Stimulated activated naive CD8-positive, alpha-beta T cell treated with anti-CD3 and anti-CD28 coated beads, Interleukin-15, Interleukin-2, amounts not matched to agents 100 ng/mL and 50 ng/mL, for 24 hours (primary cell): ENCODE measurements at regions not wholly inside any gene's neighbourhood (a gene's known extent, or its start where the extent isn't known, plus 50 kb on each side); places are given as distances from the start of the nearest gene placed in this dataset.
"Not testable (repeated sequence)": the region's sequence is repeated elsewhere in the genome, so short reads cannot be mapped to it uniquely, and the experiment has no call there.

ENCODE experiments used
- H3K27ac Mint-ChIP-seq: one replicate; pipeline ENCODE4 v1.8.0; 2021; ENCODE audit warnings: mild to moderate bottlenecking, mixed read lengths
- H3K27me3 Mint-ChIP-seq: one replicate; pipeline ENCODE4 v1.8.0; 2021; ENCODE audit warnings: mixed read lengths
- H3K36me3 Mint-ChIP-seq: one replicate; pipeline ENCODE4 v1.8.0; 2021; ENCODE audit warnings: low read depth, mixed read lengths
- H3K4me1 Mint-ChIP-seq: one replicate; pipeline ENCODE4 v1.8.0; 2021; ENCODE audit warnings: low read depth, mixed read lengths
- H3K4me3 Mint-ChIP-seq: one replicate; pipeline ENCODE4 v1.8.0; 2021; ENCODE audit warnings: mild to moderate bottlenecking, mixed read lengths
- H3K9me3 Mint-ChIP-seq: one replicate; pipeline ENCODE4 v1.8.0; 2021; ENCODE audit warnings: mixed read lengths

GRCh38 chr17:5883775-5884665, 186.2 kb upstream of the WSCD1 start:
- H3K4me3 Mint-ChIP-seq, result no peak overlapping the region
- no peak overlapping the region for H3K27ac Mint-ChIP-seq
- no peaks in the 10 kb centered on the region for H3K9me3 Mint-ChIP-seq
- H3K27me3 Mint-ChIP-seq, result peaks cover 21% of the 10 kb centered on the region
- no peaks in the 10 kb centered on the region for H3K36me3 Mint-ChIP-seq
- no peaks in the 10 kb centered on the region for H3K4me1 Mint-ChIP-seq

- no peaks in the 10 kb centered on the region for H3K36me3 Mint-ChIP-seq
- no peaks in the 10 kb centered on the region for H3K4me1 Mint-ChIP-seq
- no peak overlapping the region for H3K4me3 Mint-ChIP-seq
- H3K9me3 Mint-ChIP-seq, result peaks cover 6% of the 10 kb centered on the region
- peaks cover 26% of the 10 kb centered on the region for H3K27me3 Mint-ChIP-seq
- no peak overlapping the region for H3K27ac Mint-ChIP-seq
Observed at GRCh38 chr17:5885336-5885735, 184.8 kb upstream of the WSCD1 start.

GRCh38 chr17:5888811-5889210, 181.4 kb upstream of the WSCD1 start:
- peaks cover 6% of the 10 kb centered on the region for H3K9me3 Mint-ChIP-seq
- peaks cover 31% of the 10 kb centered on the region for H3K27me3 Mint-ChIP-seq
- no peak overlapping the region for H3K4me3 Mint-ChIP-seq
- no peaks in the 10 kb centered on the region for H3K36me3 Mint-ChIP-seq
- H3K27ac Mint-ChIP-seq, result no peak overlapping the region
- H3K4me1 Mint-ChIP-seq, result no peaks in the 10 kb centered on the region

- no peak overlapping the region for H3K4me3 Mint-ChIP-seq
- H3K4me1 Mint-ChIP-seq, result no peaks in the 10 kb centered on the region
- H3K36me3 Mint-ChIP-seq, result no peaks in the 10 kb centered on the region
- peaks cover 6% of the 10 kb centered on the region for H3K9me3 Mint-ChIP-seq
- no peak overlapping the region for H3K27ac Mint-ChIP-seq
- peaks cover 45% of the 10 kb centered on the region for H3K27me3 Mint-ChIP-seq
Observed at GRCh38 chr17:5892921-5893675, 177.1 kb upstream of the WSCD1 start.

- H3K9me3 Mint-ChIP-seq, result peaks cover 6% of the 10 kb centered on the region
- H3K36me3 Mint-ChIP-seq, result no peaks in the 10 kb centered on the region
- H3K4me1 Mint-ChIP-seq, result no peaks in the 10 kb centered on the region
- no peak overlapping the region for H3K4me3 Mint-ChIP-seq
- H3K27me3 Mint-ChIP-seq, result peaks cover 44% of the 10 kb centered on the region
- H3K27ac Mint-ChIP-seq, result no peak overlapping the region
Observed at GRCh38 chr17:5893741-5894140, 176.4 kb upstream of the WSCD1 start.

GRCh38 chr17:5895276-5895675, 174.9 kb upstream of the WSCD1 start:
- Mint-ChIP-seq H3K4me1 (no peaks in the 10 kb centered on the region), H3K9me3 (peaks cover under 1% of the 10 kb centered on the region), H3K27ac (no peak overlapping the region), H3K27me3 (peaks cover 33% of the 10 kb centered on the region), H3K36me3 (no peaks in the 10 kb centered on the region), H3K4me3 (no peak overlapping the region)

- Mint-ChIP-seq H3K27ac (no peak overlapping the region), H3K9me3 (no peaks in the 10 kb centered on the region), H3K27me3 (peaks cover 31% of the 10 kb centered on the region), H3K4me1 (no peaks in the 10 kb centered on the region), H3K36me3 (no peaks in the 10 kb centered on the region), H3K4me3 (no peak overlapping the region)
Observed at GRCh38 chr17:5896215-5896614, 174.0 kb upstream of the WSCD1 start.

GRCh38 chr17:5897275-5897911, 172.8 kb upstream of the WSCD1 start:
- Mint-ChIP-seq H3K9me3 (no peaks in the 10 kb centered on the region), H3K36me3 (no peaks in the 10 kb centered on the region), H3K27ac (no peak overlapping the region), H3K4me1 (no peaks in the 10 kb centered on the region), H3K27me3 (peaks cover 34% of the 10 kb centered on the region), H3K4me3 (no peak overlapping the region)

- H3K4me3 Mint-ChIP-seq, H3K36me3 Mint-ChIP-seq, H3K4me1 Mint-ChIP-seq, H3K27ac Mint-ChIP-seq, H3K9me3 Mint-ChIP-seq: not testable (repeated sequence)
- H3K27me3 Mint-ChIP-seq, result peaks cover 34% of the 10 kb centered on the region
Observed at GRCh38 chr17:5897981-5898380, 172.2 kb upstream of the WSCD1 start.

GRCh38 chr17:5898406-5898805, 171.8 kb upstream of the WSCD1 start:
- H3K36me3 Mint-ChIP-seq, result no peaks in the 10 kb centered on the region
- no peak overlapping the region for H3K27ac Mint-ChIP-seq
- H3K4me3 Mint-ChIP-seq, result no peak overlapping the region
- peaks cover 30% of the 10 kb centered on the region for H3K27me3 Mint-ChIP-seq
- H3K4me1 Mint-ChIP-seq, result no peaks in the 10 kb centered on the region
- H3K9me3 Mint-ChIP-seq, result no peaks in the 10 kb centered on the region

GRCh38 chr17:5899496-5900195, 170.5 kb upstream of the WSCD1 start:
- peaks cover 21% of the 10 kb centered on the region for H3K27me3 Mint-ChIP-seq
- no peaks in the 10 kb centered on the region for H3K36me3 Mint-ChIP-seq
- no peak overlapping the region for H3K27ac Mint-ChIP-seq
- H3K4me3 Mint-ChIP-seq, result no peak overlapping the region
- H3K4me1 Mint-ChIP-seq, result no peaks in the 10 kb centered on the region
- H3K9me3 Mint-ChIP-seq, result no peaks in the 10 kb centered on the region

GRCh38 chr17:5901731-5902130, 168.4 kb upstream of the WSCD1 start:
- Mint-ChIP-seq H3K36me3 (no peaks in the 10 kb centered on the region), H3K27ac (no peak overlapping the region), H3K4me1 (no peaks in the 10 kb centered on the region), H3K4me3 (no peak overlapping the region), H3K9me3 (peaks cover 5% of the 10 kb centered on the region), H3K27me3 (peaks cover 16% of the 10 kb centered on the region)

GRCh38 chr17:5902181-5903140, 167.7 kb upstream of the WSCD1 start:
- peaks cover 5% of the 10 kb centered on the region for H3K9me3 Mint-ChIP-seq
- H3K36me3 Mint-ChIP-seq, result no peaks in the 10 kb centered on the region
- no peak overlapping the region for H3K4me3 Mint-ChIP-seq
- no peaks in the 10 kb centered on the region for H3K4me1 Mint-ChIP-seq
- peaks cover 10% of the 10 kb centered on the region for H3K27me3 Mint-ChIP-seq
- H3K27ac Mint-ChIP-seq, result no peak overlapping the region

GRCh38 chr17:5911919-5912318, 158.3 kb upstream of the WSCD1 start:
- Mint-ChIP-seq H3K27ac (no peak overlapping the region), H3K4me3 (no peak overlapping the region), H3K4me1 (no peaks in the 10 kb centered on the region), H3K36me3 (no peaks in the 10 kb centered on the region), H3K27me3 (peaks cover 4% of the 10 kb centered on the region), H3K9me3 (no peaks in the 10 kb centered on the region)
